ENCODE measurements at regions not wholly inside any gene's neighbourhood (a gene's known extent, or its start where the extent isn't known, plus 50 kb on each side); places are given as distances from the start of the nearest gene placed in this dataset.

- TF ChIP-seq CTCF (IDR thresholded peaks at IDR 0.05) = no peak
- no peak for TF ChIP-seq POLR2A (IDR thresholded peaks at IDR 0.05)
- TF ChIP-seq POLR2AphosphoS5 (IDR thresholded peaks at IDR 0.05) = no peak
- no peak for TF ChIP-seq EP300 (IDR thresholded peaks at IDR 0.05)
These were observed 308.2 kb downstream of the ACTL7B start for GRCh38 chr9:108547411-108548135.
